OCI-LY3 (cell line): ENCODE measurements at regions not wholly inside any gene's neighbourhood (a gene's known extent, or its start where the extent isn't known, plus 50 kb on each side); places are given as distances from the start of the nearest gene placed in this dataset.

ENCODE experiments used
- H2AFZ ChIP-seq: fragments of 200-600, 300-600 bp; shearing (Covaris generic); 2 replicates; pipeline ENCODE4 v1.6.0; 2014; ENCODE audit warnings: antibody characterized with exemption, low read depth, low read length
- H3K27ac ChIP-seq: fragments of 200-600, 300-600 bp; sonication (generic); 2 replicates; pipeline ENCODE4 v1.5.1; 2014; ENCODE audit warnings: mild to moderate bottlenecking, low read length, moderate library complexity, mixed read lengths
- H3K27me3 ChIP-seq: fragments of 200-600, 300-600 bp; sonication (generic); 2 replicates; pipeline ENCODE4 v1.6.1; 2014; ENCODE audit warnings: low read depth, low read length, mixed read lengths
- H3K36me3 ChIP-seq: fragments of 200-600, 300-600 bp; sonication (generic); replicated peaks from 2 replicates; pipeline ENCODE3; 2014; ENCODE audit warnings: low read depth, low read length, mixed read lengths
- H3K4me1 ChIP-seq: fragments of 300-600, 200-600 bp; sonication (generic); 2 replicates; pipeline ENCODE4 v1.6.1; 2014; ENCODE audit warnings: low read length, mixed read lengths
- H3K4me2 ChIP-seq: fragments of 200-600, 300-600 bp; sonication (generic); 2 replicates; pipeline ENCODE4 v1.6.1; 2014; ENCODE audit warnings: low read length, mixed read lengths
- H3K4me3 ChIP-seq: fragments of 300-600, 200-600 bp; sonication (generic); 2 replicates; pipeline ENCODE4 v1.5.1; 2014; ENCODE audit warnings: antibody characterized with exemption, mild to moderate bottlenecking, low read length, moderate library complexity
- H3K79me2 ChIP-seq: fragments of 300-600, 200-600 bp; shearing (Covaris generic); 2 replicates; pipeline ENCODE4 v1.6.1; 2014; ENCODE audit warnings: mild to moderate bottlenecking, low read length, mixed read lengths
- H3K9ac ChIP-seq: fragments of 300-600, 200-600 bp; shearing (Covaris generic); 2 replicates; pipeline ENCODE4 v1.6.0; 2014; ENCODE audit warnings: mild to moderate bottlenecking, low read length, moderate library complexity
- H3K9me3 ChIP-seq: fragments of 200-600, 300-600 bp; shearing (Covaris generic); 2 replicates; pipeline ENCODE4 v1.6.1; 2014; ENCODE audit warnings: low read length, mixed read lengths; ENCODE audit not compliant: insufficient read depth
- H4K20me1 ChIP-seq: fragments of 200-600, 300-600 bp; sonication (generic); 2 replicates; pipeline ENCODE4 v1.6.1; 2016; ENCODE audit warnings: low read length, mixed read lengths; ENCODE audit not compliant: insufficient read depth
- CTCF ChIP-seq: fragments of 200-600, 300-600 bp; sonication (generic); IDR thresholded peaks from 2 replicates; pipeline ENCODE4 v1.5.1; 2014; ENCODE audit warnings: antibody characterized with exemption, low read length, low read depth
- EZH2phosphoT487 ChIP-seq: fragments of 200-600 bp; shearing (Covaris generic); IDR thresholded peaks from 2 replicates; pipeline ENCODE4 v1.6.1; 2018; ENCODE audit warnings: antibody characterized with exemption, mixed run types, low read depth

DNA sequence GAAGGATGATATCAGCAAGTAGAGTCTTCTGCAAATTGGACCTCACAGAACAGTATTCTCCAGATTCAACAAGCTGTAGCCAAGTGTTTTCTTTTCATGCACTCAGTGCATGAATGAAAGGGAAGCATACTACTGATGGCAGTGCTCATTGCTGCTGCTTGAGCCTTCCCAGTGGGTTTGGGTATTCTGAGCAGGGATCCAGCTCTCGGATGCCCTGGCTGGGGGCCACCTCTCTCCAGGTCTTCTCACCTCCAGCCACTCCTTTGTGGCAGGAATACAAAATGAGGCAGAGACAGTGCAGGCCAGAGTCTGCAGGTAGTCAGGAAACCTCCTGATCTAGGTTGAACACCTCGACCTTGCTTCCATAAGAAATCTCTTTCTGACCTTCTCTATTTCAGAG is 390.4 kb upstream of the CELF4 start:
- peaks cover 34% of the 10 kb centered on the region for H3K4me1 ChIP-seq
- H3K79me2 ChIP-seq, result no peaks in the 10 kb centered on the region
- H3K9me3 ChIP-seq, result peaks cover 7% of the 10 kb centered on the region
- TF ChIP-seq CTCF, result no peak
- no peak for TF ChIP-seq EZH2phosphoT487
- peaks cover 10% of the 10 kb centered on the region for H3K36me3 ChIP-seq
- H3K9ac ChIP-seq, result no peak overlapping the region
- H3K4me3 ChIP-seq, result no peak overlapping the region
- H3K27ac ChIP-seq, result no peak overlapping the region
- no peaks in the 10 kb centered on the region for H3K27me3 ChIP-seq
- no peaks in the 10 kb centered on the region for H4K20me1 ChIP-seq
- H2AFZ ChIP-seq, result peak overlapping the region; percentile 53; the same call in 1 of the 2 replicates
- H3K4me2 ChIP-seq, result no peak overlapping the region; the same call in 1 of the 2 replicates

GRCh38 chr18:37955201-37955600 is 389.6 kb upstream of the CELF4 start:
- Histone ChIP-seq H3K4me3 (no peak overlapping the region), H4K20me1 (no peaks in the 10 kb centered on the region), H3K27me3 (no peaks in the 10 kb centered on the region), H3K27ac (no peak overlapping the region), H3K79me2 (no peaks in the 10 kb centered on the region), H3K4me1 (peaks cover 34% of the 10 kb centered on the region), H3K36me3 (peaks cover 6% of the 10 kb centered on the region), H3K9ac (no peak overlapping the region), H3K4me2 (no peak overlapping the region), H3K9me3 (peaks cover 6% of the 10 kb centered on the region), H2AFZ (no peak overlapping the region)
- TF ChIP-seq CTCF (no peak), EZH2phosphoT487 (no peak)

- peaks cover 5% of the 10 kb centered on the region; the same call in 1 of the 2 replicates for H3K9me3 ChIP-seq
- no peak overlapping the region for H3K4me2 ChIP-seq
- TF ChIP-seq CTCF (no peak), EZH2phosphoT487 (no peak)
- H3K79me2 ChIP-seq, result no peaks in the 10 kb centered on the region
- H3K9ac ChIP-seq, result no peak overlapping the region
- H3K4me1 ChIP-seq, result peaks cover 34% of the 10 kb centered on the region
- H3K27me3 ChIP-seq, result no peaks in the 10 kb centered on the region
- no peak overlapping the region for H3K27ac ChIP-seq
- no peaks in the 10 kb centered on the region for H4K20me1 ChIP-seq
- H3K36me3 ChIP-seq, result peaks cover 6% of the 10 kb centered on the region
- no peak overlapping the region for H2AFZ ChIP-seq
- H3K4me3 ChIP-seq, result no peak overlapping the region
These were observed 388.3 kb upstream of the CELF4 start for GRCh38 chr18:37953876-37954275.

GRCh38 chr18:37948471-37948870 is 382.9 kb upstream of the CELF4 start:
- Histone ChIP-seq H3K9ac (no peak overlapping the region), H3K79me2 (no peaks in the 10 kb centered on the region), H3K4me1 (no peaks in the 10 kb centered on the region), H3K27ac (no peak overlapping the region), H3K4me3 (no peak overlapping the region), H3K9me3 (peaks cover 5% of the 10 kb centered on the region; the same call in 1 of the 2 replicates), H3K27me3 (no peaks in the 10 kb centered on the region), H2AFZ (no peak overlapping the region), H3K36me3 (no peaks in the 10 kb centered on the region), H4K20me1 (no peaks in the 10 kb centered on the region), H3K4me2 (no peak overlapping the region)
- no peak for TF ChIP-seq EZH2phosphoT487
- TF ChIP-seq CTCF, result no peak
